ENCODE measurements at regions not wholly inside any gene's neighbourhood (a gene's known extent, or its start where the extent isn't known, plus 50 kb on each side); places are given as distances from the start of the nearest gene placed in this dataset.

DNA sequence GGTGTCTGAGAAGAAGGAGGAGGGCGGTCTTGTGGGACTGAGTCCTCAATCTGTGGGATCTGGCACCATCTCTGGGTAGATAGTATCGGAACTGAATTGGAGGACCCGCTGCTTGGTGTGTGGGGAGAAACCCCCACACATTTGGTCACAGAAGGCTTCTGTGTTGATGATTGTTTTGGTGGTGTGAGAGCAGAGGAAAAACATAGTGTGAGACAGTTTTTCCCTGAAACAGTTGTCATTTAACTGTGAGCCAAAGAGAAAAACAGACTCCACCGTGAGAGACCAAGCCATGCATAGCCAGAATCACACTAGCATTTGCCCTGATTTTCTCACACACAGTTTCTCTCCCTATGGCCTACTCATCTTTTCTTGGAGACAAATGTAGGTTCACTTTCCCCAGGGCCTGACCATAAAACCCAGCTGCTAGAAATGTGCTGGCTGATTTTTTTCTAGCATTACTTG lies 91.4 kb upstream of the FLRT2 start:
- Histone ChIP-seq H3K36me3 (no peaks in the 10 kb centered on the region), H3K4me1 (ENCODE audit: control insufficient read depth in 1 of 2, insufficient read depth in 1 of 2, low read depth in 1 of 2, low read length in 1 of 2) (no peaks in the 10 kb centered on the region), H3K27ac (no peak overlapping the region), H3K27me3 (no peaks in the 10 kb centered on the region), H3K9me3 (no peaks in the 10 kb centered on the region), H3K4me3 (ENCODE audit: low read depth in 1 of 2, low read length in 1 of 2) (no peak overlapping the region)
- TF ChIP-seq CTCF (IDR thresholded peaks at IDR 0.05) = no peak

DNA sequence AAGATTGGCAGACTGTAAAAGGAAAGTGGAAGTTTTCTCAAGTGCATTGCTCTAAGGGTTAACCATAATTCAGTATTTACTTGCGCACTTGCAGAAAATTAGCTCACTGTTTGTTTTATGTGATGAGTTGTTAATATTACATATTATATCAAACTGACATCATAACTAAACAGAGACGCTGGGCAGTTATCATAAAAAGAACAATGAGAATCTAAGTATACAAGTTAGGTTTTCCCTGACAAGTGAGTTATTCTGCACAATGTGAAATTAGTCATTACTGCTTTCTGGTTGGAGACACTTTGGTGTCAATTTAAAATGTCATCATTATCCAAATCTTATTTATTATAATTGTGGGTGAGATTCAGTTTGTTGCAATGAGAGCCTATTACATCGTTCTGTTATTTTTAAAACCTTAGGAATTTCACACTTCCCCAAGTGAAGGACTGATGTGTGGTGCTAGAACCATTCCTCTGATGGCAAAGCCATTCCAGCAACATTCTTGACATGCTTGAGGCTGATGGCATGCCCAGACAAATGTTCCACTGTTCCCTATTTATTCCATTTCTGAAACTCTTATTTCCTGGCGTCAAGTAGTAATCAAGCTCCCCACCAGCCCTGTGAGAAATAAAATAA lies 90.1 kb upstream of the FLRT2 start:
- peaks cover 7 to 9% of the 10 kb centered on the region in 2 experiments for H3K4me1 ChIP-seq (ENCODE audit: control insufficient read depth in 1 of 2, insufficient read depth in 1 of 2, low read depth in 1 of 2, low read length in 1 of 2)
- no peak for TF ChIP-seq CTCF (IDR thresholded peaks at IDR 0.05)
- no peaks in the 10 kb centered on the region for H3K27me3 ChIP-seq
- no peaks in the 10 kb centered on the region for H3K36me3 ChIP-seq
- no peak overlapping the region for H3K4me3 ChIP-seq (ENCODE audit: low read depth in 1 of 2, low read length in 1 of 2)
- no peak overlapping the region for H3K27ac ChIP-seq
- no peaks in the 10 kb centered on the region for H3K9me3 ChIP-seq

DNA sequence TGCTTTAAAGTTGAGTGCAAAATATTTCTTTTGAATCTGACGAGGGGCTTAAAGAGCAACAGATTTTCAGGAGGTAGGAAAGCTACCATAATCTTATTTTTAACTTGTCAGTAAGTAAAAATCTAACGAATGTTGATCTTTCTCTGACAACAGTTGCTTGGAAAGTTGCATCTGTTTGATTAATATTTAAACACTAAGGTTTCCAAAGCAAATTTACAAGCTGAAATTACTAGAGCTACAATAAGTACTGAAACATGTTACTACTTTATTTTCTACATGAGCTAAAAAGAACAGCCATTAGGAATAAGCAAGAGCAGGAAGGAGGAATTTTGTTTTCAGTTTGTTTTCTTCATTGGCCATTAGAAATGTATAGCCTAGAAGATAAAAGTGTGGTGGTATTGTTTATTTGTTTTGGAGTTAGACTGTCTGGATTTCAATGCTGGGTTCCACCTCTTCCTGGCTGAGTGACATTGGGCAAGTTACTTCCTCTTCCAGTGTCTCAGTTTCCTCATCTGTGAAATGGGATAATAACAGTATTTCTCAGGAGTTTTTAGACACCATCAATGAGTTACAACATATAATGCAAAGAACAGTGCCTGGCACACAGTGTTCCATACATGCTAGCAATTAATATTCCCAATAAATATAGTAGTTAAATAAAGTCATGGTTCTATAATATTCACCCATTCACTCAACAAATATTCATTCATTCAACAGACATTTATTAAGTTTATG lies 87.9 kb upstream of the FLRT2 start:
- no peak overlapping the region for H3K27ac ChIP-seq
- H3K4me1 ChIP-seq (ENCODE audit: control insufficient read depth in 1 of 2, insufficient read depth in 1 of 2, low read depth in 1 of 2, low read length in 1 of 2) = peaks cover 16 to 18% of the 10 kb centered on the region in 2 experiments
- no peak overlapping the region for H3K4me3 ChIP-seq (ENCODE audit: low read depth in 1 of 2, low read length in 1 of 2)
- TF ChIP-seq CTCF (IDR thresholded peaks at IDR 0.05) = no peak
- no peaks in the 10 kb centered on the region for H3K27me3 ChIP-seq
- H3K9me3 ChIP-seq = no peaks in the 10 kb centered on the region
- H3K36me3 ChIP-seq = no peaks in the 10 kb centered on the region

DNA sequence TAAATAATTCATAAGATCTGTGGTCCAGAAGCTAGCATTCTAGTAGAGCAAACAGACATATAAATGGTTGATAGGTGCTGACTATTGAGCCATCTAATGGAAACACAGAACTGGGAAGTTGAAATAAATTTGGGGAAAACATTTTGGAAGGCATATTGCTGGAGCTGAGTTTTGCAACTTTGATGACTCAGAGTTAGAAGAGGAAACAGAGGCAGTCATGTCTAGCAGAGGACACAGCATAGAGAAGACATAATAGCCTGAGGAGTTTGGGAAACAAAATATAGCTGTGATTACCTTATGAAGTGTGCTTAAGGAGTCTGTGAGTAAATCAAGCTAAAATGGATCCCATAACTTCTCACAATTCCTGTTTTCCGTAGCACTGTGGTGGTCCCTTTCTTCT lies 86.9 kb upstream of the FLRT2 start:
- H3K27ac ChIP-seq = no peak overlapping the region
- H3K27me3 ChIP-seq = no peaks in the 10 kb centered on the region
- H3K4me3 ChIP-seq (ENCODE audit: low read depth in 1 of 2, low read length in 1 of 2) = no peak overlapping the region
- H3K36me3 ChIP-seq = no peaks in the 10 kb centered on the region
- no peaks in the 10 kb centered on the region for H3K9me3 ChIP-seq
- no peak for TF ChIP-seq CTCF (IDR thresholded peaks at IDR 0.05)
- peaks cover 16 to 18% of the 10 kb centered on the region in 2 experiments for H3K4me1 ChIP-seq (ENCODE audit: control insufficient read depth in 1 of 2, insufficient read depth in 1 of 2, low read depth in 1 of 2, low read length in 1 of 2)

DNA sequence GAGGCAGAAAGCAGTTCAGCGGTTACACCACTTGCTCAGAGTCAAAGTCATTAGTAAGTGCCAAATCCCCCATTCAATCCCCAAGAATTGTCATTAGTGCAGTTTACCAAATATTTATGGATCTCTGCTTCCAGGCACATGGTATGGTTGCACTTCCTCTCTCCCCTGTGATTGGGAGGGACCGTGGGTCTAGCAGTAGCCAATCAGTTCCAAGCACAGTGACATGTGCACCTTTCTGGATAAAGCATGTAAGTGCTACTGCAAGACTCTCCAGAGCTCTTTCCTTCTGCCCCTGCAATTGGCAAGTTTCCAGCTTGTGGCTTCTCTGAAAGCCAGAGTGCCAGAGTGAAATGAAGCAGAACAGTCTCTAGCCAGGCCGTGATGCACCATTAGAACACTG lies 85.3 kb upstream of the FLRT2 start:
- no peaks in the 10 kb centered on the region for H3K9me3 ChIP-seq
- H3K27me3 ChIP-seq = no peaks in the 10 kb centered on the region
- H3K4me1 ChIP-seq (ENCODE audit: control insufficient read depth in 1 of 2, insufficient read depth in 1 of 2, low read depth in 1 of 2, low read length in 1 of 2) = peaks cover 16 to 18% of the 10 kb centered on the region in 2 experiments
- H3K36me3 ChIP-seq = no peaks in the 10 kb centered on the region
- peak overlapping the region; percentile 55 for H3K27ac ChIP-seq
- TF ChIP-seq CTCF (IDR thresholded peaks at IDR 0.05) = no peak
- no peak overlapping the region for H3K4me3 ChIP-seq (ENCODE audit: low read depth in 1 of 2, low read length in 1 of 2)
